ENCODE measurements at regions not wholly inside any gene's neighbourhood (a gene's known extent, or its start where the extent isn't known, plus 50 kb on each side); places are given as distances from the start of the nearest gene placed in this dataset.
A peak's percentile ranks its signal among the peaks of the same experiment; 100 is the strongest.
"Not testable (repeated sequence)": the region's sequence is repeated elsewhere in the genome, so short reads cannot be mapped to it uniquely, and the experiment has no call there.

DNA sequence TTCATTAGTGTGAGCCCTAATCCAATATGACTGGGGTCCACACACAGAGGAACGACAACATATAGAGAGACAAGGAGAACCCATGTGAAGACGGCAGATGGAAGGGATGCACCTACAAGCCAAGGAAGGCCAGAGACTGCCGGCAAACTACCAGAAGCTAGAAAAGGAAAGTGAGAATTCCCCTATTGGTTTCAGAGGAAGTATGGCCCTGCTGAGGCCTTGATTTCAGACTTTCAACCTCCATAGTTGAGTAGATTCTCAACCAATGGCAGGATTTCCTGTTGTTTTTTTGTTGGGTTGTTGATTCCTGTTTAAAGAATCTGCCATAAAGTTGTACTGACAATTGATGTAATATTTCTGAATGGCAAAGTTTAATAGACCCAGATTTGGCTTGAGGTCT, 241.5 kb downstream of the SATB2 start:
- in situ Hi-C loops (cut with MboI; ENCODE audit: low pct_unique_long_range_greater_than_20kb, low sequenced_read_pairs): no loop called here
- no peak for DNase-seq

DNA sequence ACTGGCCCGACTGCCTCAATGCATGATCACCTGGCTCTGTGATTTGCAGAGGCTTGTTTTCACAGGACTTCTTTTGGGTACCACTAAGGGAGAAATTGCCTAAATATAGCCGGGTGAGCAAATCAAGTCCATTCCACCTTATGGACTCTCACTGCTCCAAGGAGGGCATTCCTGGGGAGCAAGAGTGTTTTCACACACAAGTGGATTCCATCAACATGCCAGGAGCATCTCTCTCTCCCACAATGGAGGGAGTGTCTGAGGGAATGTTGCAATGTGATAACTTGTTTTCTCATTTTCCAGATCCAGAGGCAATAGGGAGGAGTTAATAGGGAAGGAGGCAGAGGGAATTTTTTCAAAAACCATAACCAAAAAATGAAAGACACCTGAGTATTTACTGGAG, 250.7 kb downstream of the SATB2 start:
- in situ Hi-C loops (cut with MboI; ENCODE audit: low pct_unique_long_range_greater_than_20kb, low sequenced_read_pairs): no loop called here

DNA sequence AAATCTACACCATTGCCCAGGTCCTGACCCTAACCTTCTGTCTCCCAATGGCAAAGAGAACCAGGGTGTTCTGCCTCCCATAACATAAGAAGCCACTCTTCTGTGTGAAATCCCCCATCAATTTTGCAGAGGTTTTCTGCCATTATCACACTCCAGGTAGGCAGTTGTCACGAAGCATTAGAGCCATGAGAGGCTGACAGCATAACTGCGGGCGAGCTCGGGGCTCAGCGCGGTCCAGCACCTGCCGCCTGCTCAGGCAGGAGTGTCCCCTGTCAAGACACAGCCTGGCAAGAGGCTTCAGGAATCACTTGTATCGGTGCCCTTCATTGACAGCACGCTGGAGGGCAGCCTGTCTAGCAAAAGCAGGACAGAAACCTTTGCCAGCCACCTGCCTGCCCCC, 251.2 kb downstream of the SATB2 start:
- in situ Hi-C loops (cut with MboI; ENCODE audit: low pct_unique_long_range_greater_than_20kb, low sequenced_read_pairs): no loop called here
- DNase-seq: no peak

More for the DNA sequence above, 250.7 kb downstream of the SATB2 start:
- DNase-seq: no peak

DNA sequence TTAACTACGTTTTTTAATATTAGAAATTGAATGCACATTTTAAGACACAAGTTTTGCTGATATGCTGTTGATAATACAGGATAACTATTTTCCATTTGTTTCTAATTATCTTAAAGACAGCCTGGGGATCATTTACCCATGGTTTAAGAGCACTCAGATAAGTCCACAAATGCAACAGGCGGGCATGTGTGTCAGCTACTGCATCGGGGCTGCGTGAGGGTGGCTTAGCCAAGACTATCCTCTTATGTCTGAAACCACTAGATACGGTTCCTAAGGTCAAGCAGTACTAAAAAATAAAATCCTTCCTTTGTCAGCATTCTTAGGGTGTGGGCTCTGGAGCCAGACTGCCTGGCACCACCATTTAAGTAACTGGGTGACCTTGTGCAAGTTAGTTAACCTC, 254.8 kb downstream of the SATB2 start:
- in situ Hi-C loops (cut with MboI; ENCODE audit: low pct_unique_long_range_greater_than_20kb, low sequenced_read_pairs): no loop called here
- no peak for DNase-seq

DNA sequence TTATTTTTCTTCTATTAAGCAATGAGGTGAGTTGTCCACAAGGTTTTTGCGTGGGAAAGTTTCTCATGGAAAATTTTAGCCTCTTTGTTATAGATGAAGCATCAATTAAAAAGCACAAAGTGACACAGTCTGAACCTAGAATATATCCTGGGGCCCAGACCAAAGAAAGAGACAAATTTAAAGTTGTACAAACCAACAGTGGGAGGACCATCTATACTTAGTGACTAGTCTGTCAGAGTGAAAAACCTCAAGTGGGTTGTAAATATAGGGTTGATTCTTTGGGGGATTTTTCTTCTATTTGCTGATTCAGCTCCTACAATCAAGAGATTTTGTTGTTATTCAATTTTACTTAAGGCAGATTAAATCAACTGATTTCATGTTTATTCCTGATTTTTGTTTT, 256.2 kb downstream of the SATB2 start:
- DNase-seq: no peak
- in situ Hi-C loops (cut with MboI; ENCODE audit: low pct_unique_long_range_greater_than_20kb, low sequenced_read_pairs): no loop called here

DNA sequence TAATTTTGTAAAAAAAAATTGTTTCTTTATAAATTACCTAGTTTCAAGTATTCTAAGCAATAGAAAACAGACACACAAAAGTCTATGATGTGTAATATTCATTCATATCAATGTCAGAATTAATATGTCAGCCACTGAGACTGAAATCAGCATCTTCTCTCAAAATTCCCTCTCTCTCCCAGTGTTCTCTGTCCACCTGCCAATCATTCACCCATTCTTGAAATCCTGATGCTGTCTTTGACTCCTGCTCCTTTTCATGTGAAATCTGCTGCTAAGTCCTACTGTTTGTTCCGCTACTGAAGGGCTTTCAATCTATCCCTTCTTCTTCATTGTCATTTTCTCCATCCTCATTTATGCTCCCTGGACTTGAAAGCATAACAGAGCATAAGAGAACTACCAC, 257.9 kb downstream of the SATB2 start:
- DNase-seq: no peak
- in situ Hi-C loops (cut with MboI; ENCODE audit: low pct_unique_long_range_greater_than_20kb, low sequenced_read_pairs): no loop called here

DNA sequence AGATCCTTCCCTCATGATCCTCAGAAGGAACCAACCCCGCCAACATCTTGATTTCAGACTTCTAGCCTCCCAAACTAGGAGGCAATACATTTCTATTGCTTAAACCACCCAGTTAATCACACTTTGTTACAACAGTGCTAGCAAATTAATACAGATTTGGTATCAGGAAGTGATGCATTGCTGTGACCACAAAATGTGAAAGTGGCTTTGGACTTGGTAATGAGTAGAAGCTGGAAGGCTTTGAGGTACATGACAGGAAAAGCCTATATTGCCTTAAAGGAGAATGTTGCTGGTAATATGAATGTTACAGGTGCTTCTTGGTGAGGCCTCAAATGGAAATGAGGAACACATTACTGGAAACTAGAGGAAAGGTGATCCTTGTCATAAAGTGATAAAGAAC, 260.3 kb downstream of the SATB2 start:
- peak; percentile 21 for DNase-seq
- in situ Hi-C loops (cut with MboI; ENCODE audit: low pct_unique_long_range_greater_than_20kb, low sequenced_read_pairs): no loop called here

DNA sequence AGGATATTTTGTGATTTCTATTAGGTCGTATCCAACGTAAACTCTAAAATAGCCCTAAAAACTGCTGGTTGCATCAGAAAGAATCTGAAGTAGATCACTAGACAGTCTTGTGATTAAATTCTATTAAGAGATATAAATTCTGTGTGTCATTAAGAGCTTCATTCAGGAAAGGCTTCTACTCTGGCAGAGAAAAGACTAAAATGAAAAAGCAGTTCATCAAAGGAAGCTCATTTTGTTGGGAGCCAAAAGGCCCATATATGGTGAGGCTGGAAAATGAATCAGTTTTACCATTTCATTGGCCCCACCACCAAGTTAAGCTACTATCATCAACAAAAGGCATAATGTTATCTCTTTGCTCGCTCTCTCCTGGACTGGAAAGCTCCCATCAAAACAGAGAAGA, 261.1 kb downstream of the SATB2 start:
- DNase-seq: no peak

DNA sequence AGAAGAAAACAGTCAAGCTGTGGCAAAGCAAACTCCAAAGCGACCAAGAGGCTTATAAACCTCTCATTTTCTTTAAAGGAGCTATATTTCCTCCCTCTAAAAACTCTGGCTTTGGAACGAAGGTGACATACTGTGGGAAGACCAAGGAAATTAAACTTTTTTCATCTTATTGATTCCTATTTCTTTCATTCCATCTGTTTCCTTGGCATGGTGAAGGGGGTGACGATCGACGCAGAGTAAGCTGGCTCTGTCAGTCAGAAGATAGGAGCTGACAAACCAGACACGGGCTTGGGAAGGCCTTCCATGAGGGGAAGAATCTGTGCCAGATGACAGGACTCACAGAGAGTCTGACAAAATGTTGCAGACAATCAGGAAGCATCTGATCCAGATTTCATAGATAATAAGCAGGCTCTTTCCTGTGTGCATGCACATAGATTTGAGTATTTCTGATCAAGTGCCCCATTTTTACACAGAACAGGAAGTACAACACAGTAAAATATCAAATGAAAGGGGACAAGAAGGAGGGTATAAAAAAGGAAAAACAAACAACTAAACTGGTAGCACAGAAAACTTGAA, 261.7 kb downstream of the SATB2 start:
- peak; percentile 37 for DNase-seq
- in situ Hi-C loops (cut with MboI; ENCODE audit: low pct_unique_long_range_greater_than_20kb, low sequenced_read_pairs): no loop called here

More for the DNA sequence above, 261.1 kb downstream of the SATB2 start:
- in situ Hi-C loops (cut with MboI; ENCODE audit: low pct_unique_long_range_greater_than_20kb, low sequenced_read_pairs): no loop called here

DNA sequence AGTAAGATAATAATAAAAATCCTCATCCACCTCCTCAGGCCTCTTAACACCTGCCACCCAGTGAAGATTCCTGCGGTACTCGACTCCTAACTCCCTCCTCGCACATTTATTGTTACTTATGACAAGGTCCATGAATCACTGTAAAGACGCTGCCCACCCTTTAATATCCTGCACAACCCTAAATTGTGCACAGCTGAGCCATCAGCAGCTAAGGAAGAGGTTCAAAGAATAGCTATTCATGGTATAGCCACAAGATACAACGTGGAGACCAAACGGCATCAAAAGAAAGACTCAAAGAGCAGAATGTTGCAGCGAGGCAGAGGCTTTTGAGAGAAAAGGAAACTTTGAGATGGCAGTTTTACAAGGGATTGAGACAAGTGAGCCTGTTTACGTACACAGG, 266.3 kb downstream of the SATB2 start:
- no peak for DNase-seq
- in situ Hi-C loops (cut with MboI; ENCODE audit: low pct_unique_long_range_greater_than_20kb, low sequenced_read_pairs): no loop called here

DNA sequence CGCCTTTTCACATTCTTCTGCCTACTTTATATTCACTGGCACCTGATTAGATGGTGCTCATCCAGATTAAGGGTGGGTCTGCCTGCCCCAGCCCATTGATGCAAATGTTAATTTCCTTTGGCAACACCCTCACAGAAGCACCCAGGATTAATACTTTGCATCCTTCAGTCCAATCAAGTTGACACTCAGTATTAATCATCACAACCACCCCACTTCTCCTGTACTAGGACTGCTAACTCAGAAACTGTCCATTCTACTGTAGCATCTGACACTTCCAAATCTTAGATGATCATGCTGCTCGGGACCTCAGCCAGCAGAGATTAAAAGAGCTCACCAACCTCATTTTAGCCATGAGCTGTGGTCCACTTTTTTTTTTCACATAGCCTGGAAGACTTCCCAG, 268.5 kb downstream of the SATB2 start:
- in situ Hi-C loops (cut with MboI; ENCODE audit: low pct_unique_long_range_greater_than_20kb, low sequenced_read_pairs): no loop called here
- DNase-seq: no peak

DNA sequence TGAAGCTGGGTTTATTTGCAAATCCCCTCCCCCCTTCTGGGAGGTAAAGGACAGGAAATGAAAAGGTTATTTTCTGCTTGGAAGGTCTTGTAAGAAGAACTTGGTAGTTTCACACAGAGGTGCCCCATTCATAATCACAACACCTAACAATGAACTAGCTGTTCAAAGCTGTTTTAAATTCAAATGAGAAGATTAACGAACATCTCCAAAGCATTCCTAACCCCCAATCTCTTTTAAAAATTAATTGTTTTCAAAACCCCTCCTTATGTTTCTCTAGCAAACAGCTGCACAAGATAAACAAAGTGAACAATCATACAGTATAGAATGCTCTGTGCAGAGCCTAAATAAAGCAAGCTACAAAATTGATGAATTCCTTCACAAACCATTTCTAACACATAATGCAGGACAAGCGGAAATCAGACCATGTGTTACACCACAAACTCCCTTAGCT, 271.4 kb downstream of the SATB2 start:
- in situ Hi-C loops (cut with MboI; ENCODE audit: low pct_unique_long_range_greater_than_20kb, low sequenced_read_pairs): no loop called here
- no peak for DNase-seq

DNA sequence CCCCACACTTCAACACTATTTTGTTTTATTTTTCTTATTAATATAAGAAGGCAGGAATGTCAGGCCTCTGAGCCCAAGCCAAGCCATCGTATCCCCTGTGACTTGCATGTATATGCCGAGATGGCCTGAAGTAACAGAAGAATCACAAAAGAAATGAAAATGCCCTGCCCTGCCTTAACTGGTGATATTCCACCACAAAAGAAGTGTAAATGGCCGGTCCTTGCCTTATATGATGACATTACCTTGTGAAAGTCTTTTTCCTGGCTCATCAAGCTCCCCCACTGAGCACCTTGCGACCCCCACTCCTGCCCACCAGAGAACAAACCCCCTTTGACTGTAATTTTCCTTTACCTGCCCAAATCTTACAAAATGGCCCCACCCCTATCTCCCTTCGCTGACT, 272.6 kb downstream of the SATB2 start:
- in situ Hi-C loops (cut with MboI; ENCODE audit: low pct_unique_long_range_greater_than_20kb, low sequenced_read_pairs); DNase-seq: not testable (repeated sequence)

DNA sequence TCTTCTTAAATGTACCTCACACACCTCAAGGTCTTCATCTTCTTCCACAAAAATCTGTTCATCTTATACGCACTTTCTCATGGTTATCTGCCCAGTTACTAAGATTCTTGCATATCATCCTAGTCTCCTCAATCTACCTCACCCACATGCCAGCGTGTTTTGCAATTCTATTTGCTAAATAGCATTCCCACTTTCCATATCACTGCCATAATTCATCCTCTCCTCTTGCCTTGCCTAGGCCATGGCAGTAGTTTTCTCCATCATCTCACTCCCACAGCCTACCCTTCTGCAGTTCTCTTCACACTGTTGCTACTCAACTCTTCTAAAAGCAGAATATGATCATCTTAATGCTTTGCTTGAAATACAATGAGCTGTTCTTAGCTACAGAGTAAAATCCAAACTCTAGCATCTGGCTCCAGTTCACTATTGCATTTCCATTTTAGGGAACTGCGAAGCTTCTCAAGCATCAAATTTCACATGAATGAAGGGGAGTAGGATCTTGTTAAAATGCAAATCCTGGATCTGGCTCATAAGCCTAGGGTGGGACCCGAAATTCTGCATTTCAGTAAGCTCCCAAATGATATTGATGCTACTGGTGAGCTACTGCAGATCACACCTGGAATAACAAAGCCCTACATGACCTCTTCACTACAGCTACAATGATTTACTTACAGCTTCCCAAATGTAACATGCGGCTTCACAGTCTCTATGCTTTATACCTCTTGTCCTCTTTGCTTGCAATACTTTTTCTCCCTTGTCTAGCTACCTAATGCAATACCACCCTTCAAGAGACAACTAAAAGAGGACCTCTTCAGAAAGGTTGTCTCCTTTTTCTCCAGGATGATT, 293.9 kb downstream of the SATB2 start:
- in situ Hi-C loops (cut with MboI; ENCODE audit: low pct_unique_long_range_greater_than_20kb, low sequenced_read_pairs): no loop called here
- DNase-seq: no peak

DNA sequence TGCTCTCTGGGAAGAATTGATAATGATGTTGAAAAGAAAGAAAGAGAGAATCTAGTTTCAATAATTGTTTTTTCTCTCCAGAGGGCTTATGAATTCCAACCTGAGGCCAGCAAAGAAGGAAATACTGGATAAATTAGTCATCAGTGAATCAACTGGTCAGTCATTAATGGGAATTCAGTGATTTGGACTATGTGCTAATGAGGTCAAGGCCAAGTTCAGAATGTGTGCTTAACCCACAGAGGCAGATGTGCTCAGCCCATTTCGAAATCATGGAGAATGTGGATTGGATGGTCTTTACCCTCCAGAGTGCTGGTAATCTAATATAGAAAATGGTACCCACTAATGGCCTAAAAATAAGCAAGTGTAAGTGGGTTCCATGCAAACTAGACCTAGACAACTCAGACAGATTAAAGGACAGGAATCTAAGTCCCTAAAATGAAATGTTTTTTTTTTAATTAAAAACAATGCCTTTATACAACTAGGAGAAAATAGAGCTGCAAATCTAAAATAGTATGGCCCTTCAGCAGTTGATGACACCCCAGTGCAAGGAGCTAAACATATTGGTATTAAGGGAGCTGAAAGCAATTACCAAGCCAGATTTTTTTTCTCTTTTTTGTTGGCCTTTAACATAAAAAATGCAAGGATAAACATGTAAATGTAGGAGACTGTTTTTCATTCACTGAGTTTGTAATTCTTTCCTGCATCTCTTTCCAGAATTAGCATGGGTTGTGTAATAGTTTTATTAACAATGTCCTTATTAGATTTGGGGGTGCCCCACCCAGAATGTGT, 296.9 kb downstream of the SATB2 start:
- no peak for DNase-seq
- in situ Hi-C loops (cut with MboI; ENCODE audit: low pct_unique_long_range_greater_than_20kb, low sequenced_read_pairs): no loop called here

DNA sequence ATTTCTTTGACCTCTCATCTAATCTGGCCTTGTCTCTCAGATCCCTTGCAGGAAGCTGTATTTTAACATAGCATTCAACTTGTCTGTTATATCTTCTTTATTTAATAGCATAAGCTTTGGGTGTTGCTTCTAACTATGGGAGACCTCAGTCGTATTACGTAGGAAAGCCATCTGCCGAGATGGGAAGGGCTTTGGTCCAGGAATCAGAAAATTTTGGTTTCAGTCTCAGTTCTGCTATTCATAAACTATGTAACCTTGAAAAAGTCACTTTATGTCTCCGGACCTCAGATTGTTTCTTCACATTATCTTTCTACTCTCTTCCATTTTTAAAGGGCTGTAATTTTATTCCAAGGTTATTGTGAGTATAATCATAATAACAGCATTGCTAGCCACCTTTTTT, 297.7 kb downstream of the SATB2 start:
- DNase-seq: no peak
- in situ Hi-C loops (cut with MboI; ENCODE audit: low pct_unique_long_range_greater_than_20kb, low sequenced_read_pairs): no loop called here

DNA sequence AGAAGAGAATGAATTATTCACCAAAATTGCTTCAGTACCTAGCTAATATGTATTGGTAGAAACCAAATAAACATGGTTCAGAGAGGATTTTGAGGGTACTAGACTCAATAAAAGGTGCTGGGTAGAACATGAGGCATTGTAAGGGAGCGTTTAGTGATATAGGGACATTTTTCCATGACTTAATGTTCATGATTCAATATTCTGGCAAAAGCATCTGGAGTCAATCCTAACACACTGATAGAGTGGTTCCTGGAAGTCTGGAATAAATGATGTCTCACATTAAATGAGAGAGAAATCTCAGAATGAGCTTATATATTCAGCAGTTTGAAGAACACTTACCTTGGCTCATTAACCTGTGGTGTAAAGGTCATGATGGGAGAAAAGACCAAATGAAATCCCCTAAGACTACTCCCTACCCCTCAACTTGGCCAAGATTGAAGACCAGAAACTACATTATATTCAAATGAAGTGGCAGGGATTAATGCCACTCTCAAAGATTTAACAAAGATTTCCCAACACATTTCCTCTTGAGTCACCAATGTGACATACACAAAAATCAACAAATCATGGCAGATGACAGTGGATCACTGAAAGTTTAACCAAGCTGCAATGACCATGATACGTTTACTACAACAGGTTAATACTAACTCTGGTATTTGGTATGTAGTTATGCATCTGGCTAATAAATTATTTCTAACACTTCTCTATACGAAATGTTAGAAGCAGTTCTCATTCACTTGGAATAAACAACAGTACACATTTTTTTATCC, 309.5 kb downstream of the SATB2 start:
- no peak for DNase-seq
- in situ Hi-C loops (cut with MboI; ENCODE audit: low pct_unique_long_range_greater_than_20kb, low sequenced_read_pairs): no loop called here

DNA sequence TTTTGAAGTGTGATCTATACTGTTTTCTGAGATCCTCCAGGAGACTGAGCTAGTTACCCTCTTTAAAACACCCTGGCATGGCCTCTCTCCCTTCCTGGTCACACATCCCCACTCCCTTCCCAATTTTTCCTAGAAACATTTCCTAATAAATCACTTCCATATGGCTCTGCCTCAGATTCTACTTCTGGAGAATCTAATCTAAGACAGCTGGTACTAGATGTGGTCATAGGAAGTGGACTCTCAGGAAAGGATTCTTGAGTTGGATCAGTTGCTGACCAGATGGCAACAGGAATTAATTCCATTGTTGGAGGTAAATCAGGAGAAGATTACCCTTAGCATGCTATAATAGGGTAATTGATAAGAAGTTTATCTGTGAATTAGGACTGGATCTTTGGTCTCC, 310.5 kb downstream of the SATB2 start:
- in situ Hi-C loops (cut with MboI; ENCODE audit: low pct_unique_long_range_greater_than_20kb, low sequenced_read_pairs): no loop called here
- DNase-seq: no peak

DNA sequence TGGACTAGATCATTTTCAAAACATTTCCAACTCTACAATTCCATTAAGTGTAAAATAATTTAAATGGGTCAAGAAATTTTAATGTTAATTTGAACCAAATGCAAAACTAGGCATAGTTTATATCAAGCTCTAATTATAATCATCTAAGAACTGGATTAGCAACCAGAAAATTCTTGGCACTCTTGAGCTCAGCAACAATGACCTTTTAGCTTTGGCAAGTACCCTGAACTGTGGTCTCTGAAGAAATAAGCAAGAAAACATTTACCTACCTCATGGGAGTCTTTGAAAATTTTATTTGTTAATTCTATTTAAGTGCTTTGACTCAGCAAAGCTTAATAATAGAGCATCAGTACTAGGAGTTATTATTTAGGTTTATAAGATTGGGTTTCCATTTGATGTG, 313.2 kb downstream of the SATB2 start:
- in situ Hi-C loops (cut with MboI; ENCODE audit: low pct_unique_long_range_greater_than_20kb, low sequenced_read_pairs): no loop called here
- DNase-seq: no peak
